GM20000 (cell line): ENCODE measurements at regions not wholly inside any gene's neighbourhood (a gene's known extent, or its start where the extent isn't known, plus 50 kb on each side); places are given as distances from the start of the nearest gene placed in this dataset.

Experiments
- DNase-seq: peaks from one replicate; pipeline ENCODE4 v3.0.0; 2012; ENCODE audit warnings: low spot score
- TF ChIP-seq, protein P1 (sequence below): IDR thresholded peaks from 2 replicates; pipeline ENCODE4 v1.5.1; 2012; ENCODE audit warnings: mild to moderate bottlenecking, control low read depth; ENCODE audit errors: extremely low read depth, missing control alignments

GRCh38 chr4:78720204-78720603, 55.9 kb upstream of the BMP2K start:
- TF ChIP-seq, protein P1, sequence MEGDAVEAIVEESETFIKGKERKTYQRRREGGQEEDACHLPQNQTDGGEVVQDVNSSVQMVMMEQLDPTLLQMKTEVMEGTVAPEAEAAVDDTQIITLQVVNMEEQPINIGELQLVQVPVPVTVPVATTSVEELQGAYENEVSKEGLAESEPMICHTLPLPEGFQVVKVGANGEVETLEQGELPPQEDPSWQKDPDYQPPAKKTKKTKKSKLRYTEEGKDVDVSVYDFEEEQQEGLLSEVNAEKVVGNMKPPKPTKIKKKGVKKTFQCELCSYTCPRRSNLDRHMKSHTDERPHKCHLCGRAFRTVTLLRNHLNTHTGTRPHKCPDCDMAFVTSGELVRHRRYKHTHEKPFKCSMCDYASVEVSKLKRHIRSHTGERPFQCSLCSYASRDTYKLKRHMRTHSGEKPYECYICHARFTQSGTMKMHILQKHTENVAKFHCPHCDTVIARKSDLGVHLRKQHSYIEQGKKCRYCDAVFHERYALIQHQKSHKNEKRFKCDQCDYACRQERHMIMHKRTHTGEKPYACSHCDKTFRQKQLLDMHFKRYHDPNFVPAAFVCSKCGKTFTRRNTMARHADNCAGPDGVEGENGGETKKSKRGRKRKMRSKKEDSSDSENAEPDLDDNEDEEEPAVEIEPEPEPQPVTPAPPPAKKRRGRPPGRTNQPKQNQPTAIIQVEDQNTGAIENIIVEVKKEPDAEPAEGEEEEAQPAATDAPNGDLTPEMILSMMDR = no peak
- DNase-seq = no peak

DNA sequence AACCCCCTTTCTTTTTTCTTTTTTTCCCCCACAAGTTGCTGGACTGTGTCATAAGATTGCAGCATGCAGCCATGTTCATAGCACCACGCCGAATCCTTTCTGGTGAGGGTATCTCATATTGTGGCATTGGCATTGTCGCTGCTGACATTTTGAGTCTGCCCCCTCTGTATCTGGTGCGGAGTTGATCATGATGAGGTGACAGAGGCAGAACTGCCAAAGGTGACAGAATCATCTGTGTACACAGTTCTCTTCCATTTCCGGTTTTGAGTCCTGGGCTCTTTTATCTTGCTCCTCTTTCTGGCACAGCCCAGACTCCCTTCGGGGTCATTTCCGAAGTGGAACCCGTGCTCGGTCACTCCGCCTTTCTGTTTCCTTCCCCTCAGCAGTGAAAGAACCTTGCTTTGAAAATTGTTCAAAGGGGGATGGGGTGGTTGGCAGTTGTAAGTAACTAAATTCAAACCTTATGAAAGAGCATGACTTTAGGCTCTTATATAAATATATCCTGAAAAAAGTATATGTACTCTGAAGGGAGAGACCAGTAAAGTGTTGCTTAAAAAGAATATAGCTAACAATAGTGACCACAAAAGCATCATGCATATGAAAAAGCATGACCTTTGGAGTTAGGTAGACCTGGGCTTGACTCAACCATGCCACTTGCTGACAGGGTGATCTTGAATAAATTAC, 55.0 kb upstream of the BMP2K start:
- peak; percentile 23 for DNase-seq

GRCh38 chr4:78721747-78722146, 54.4 kb upstream of the BMP2K start:
- TF ChIP-seq, protein P1 = no peak
- no peak for DNase-seq

More for the DNA sequence above, 55.0 kb upstream of the BMP2K start:
- TF ChIP-seq, protein P1 = no peak

GRCh38 chr4:78722320-78722719, 53.8 kb upstream of the BMP2K start:
- no peak for DNase-seq
- TF ChIP-seq, protein P1 = no peak

GRCh38 chr4:78722878-78723277, 53.3 kb upstream of the BMP2K start:
- TF ChIP-seq, protein P1 = no peak
- DNase-seq = no peak
